ENCODE measurements at regions not wholly inside any gene's neighbourhood (a gene's known extent, or its start where the extent isn't known, plus 50 kb on each side); places are given as distances from the start of the nearest gene placed in this dataset.

DNA sequence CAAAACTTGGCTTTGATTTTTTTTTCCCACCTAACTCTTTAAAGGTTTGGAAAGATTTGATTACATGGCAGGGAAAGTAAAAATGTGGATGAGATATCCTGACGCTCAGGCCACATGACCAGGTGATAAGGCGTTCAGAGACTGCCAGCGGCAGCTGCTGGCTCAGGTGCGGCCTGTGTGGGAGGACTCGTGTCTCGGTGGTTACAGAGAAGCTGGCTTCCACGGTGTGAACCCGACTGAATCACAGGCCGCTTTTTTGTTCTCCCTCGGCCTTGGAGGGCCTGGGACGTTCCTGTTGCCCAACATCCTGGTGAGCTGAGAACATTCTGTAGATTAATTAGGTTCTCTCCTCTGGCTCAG lies 124.2 kb upstream of the ZNF516 start:
- TF ChIP-seq, protein P1, sequence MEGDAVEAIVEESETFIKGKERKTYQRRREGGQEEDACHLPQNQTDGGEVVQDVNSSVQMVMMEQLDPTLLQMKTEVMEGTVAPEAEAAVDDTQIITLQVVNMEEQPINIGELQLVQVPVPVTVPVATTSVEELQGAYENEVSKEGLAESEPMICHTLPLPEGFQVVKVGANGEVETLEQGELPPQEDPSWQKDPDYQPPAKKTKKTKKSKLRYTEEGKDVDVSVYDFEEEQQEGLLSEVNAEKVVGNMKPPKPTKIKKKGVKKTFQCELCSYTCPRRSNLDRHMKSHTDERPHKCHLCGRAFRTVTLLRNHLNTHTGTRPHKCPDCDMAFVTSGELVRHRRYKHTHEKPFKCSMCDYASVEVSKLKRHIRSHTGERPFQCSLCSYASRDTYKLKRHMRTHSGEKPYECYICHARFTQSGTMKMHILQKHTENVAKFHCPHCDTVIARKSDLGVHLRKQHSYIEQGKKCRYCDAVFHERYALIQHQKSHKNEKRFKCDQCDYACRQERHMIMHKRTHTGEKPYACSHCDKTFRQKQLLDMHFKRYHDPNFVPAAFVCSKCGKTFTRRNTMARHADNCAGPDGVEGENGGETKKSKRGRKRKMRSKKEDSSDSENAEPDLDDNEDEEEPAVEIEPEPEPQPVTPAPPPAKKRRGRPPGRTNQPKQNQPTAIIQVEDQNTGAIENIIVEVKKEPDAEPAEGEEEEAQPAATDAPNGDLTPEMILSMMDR (IDR thresholded peaks at IDR 0.05): no peak
- no peak for TF ChIP-seq EZH2 (IDR thresholded peaks at IDR 0.05)

All from neural progenitor cell (in vitro differentiated cells).